Nucleus accumbens (tissue), 56 donors: ENCODE measurements at regions not wholly inside any gene's neighbourhood (a gene's known extent, or its start where the extent isn't known, plus 50 kb on each side); places are given as distances from the start of the nearest gene placed in this dataset.

Source experiments
- DNase-seq, 56 donors: peaks; one replicate each; lab custom pipeline; 2025; lab: John Stamatoyannopoulos, UW

- DNase-seq, result no peak
Measured at GRCh38 chr6:95487817-95488216, 89.5 kb upstream of the MANEA start.

DNA sequence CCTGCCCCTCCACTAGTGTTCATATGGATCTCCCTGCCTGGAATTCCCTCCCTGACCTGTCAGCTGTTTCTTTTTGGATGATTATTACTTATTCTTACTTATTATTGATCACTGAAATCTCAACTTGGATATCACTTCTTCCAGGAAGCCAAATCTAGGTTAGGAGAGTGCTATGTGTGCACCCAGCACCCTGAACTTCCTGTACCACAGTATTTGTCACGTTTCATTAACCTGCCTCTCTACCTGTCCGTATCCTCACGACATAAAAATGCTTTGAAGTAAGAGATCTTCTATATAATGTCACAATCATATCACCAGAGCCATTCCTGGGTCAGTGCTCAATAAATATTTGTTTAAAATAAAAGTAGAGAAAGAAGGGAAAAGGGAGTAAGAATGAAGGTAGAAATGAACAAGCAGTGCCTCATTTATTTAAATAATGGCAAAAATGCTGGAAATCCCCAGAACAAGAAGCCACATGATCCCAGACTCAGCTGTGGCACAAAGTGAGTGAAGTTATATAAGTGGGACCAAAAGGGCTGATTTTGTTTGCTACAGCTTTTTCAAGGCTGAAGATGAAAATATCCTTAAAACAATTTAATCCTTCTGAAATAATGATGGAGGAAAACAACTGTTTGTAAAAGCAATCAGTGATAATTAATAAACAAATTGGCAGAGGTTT lies 88.0 kb upstream of the MANEA start:
- no peak for DNase-seq

GRCh38 chr6:95496769-95497426 lies 80.4 kb upstream of the MANEA start:
- no peak for DNase-seq

GRCh38 chr6:95501032-95501904 lies 76.1 kb upstream of the MANEA start:
- no peak for DNase-seq

DNA sequence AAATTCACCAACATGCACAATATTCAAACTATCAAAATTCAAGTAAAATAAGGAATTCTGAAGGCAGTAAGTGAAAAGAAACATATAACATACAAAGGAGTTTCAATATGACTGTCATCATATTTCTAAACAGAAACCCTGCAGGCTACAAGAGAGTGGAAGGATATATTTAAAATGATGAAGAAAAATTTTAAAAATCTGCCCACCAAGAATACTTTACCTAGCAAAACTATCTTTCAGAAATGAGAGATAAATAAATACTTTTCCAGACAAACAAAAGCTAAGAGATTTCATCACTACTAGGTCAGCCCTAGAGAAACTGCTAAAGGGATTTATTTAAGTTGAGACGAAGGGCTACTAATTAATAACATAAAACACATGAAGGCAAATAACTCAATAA lies 73.8 kb upstream of the MANEA start:
- no peak for DNase-seq

DNA sequence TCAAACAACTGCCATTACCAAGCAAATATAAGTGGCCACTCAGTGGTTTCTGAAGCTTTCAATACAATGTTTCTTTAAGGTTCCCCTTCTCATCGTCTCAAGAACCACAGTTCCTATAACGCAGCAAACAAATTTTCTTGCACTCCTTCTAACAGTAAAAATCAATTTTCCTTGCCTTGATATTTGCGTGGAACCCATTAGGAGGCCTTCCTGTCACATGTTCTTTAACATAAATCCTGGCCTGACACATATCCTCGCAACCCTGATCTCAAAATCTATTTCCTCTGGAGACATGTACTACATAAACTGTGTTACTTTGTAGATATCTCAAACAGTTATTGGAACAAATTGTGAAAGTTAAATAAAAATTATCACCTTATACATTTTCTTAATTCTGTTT lies 65.9 kb upstream of the MANEA start:
- no peak for DNase-seq

- no peak for DNase-seq
Measured at GRCh38 chr6:95515975-95516374, 61.4 kb upstream of the MANEA start.

GRCh38 chr6:95517004-95517403 lies 60.3 kb upstream of the MANEA start:
- no peak for DNase-seq

- DNase-seq, result no peak
Measured at GRCh38 chr6:95517568-95517967, 59.8 kb upstream of the MANEA start.

DNA sequence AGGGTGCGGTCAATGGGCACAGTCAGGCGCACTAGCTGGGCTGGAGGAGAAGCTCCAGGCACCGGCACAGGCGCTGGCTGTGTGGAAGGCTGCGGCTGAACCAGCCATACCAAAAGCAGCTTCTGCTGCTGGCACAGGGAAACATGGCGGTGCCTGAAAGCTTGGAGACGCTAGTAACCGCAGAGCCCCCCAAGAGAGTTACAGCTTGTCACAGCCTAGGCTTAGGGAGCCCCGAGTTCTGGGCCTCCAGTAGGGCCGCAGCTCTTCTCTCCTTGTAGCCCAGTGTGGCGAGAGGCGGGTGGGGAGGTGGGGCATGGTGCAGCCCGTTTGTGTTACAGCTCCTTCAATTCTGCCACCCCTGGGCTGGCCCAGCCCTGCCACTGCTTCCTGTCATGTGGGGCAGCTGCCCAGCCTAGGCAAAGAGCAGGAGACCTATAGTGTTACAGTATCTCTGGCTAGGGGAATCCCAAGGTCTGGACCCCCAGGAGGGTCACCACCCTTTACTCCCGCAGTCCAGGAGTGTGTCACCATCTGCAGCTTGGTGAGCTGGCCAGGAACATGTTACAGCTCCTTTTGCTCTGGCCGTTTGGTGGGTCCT lies 58.6 kb upstream of the MANEA start:
- no peak for DNase-seq

- DNase-seq, result no peak
Measured at GRCh38 chr6:95519228-95520037, 57.9 kb upstream of the MANEA start.

GRCh38 chr6:95521181-95521580 lies 56.2 kb upstream of the MANEA start:
- no peak for DNase-seq
